ENCODE measurements at regions not wholly inside any gene's neighbourhood (a gene's known extent, or its start where the extent isn't known, plus 50 kb on each side); places are given as distances from the start of the nearest gene placed in this dataset.

GRCh38 chr10:35731828-35732227 is 89.7 kb upstream of the FZD8 start:
- DNase-seq (ENCODE audit: low read depth, low spot score), result no peak
- H3K9me3 ChIP-seq (ENCODE audit: control insufficient read depth, insufficient read depth, low read length), result no peaks in the 10 kb centered on the region; the same call in 1 of the 2 replicates
- CTCF ChIA-PET, result no interaction called here
- TF ChIP-seq CTCF (IDR thresholded peaks at IDR 0.05; ENCODE audit: low read depth, low read length), result no peak
- H3K4me3 ChIP-seq (ENCODE audit: low read depth, low read length), result no peak overlapping the region
- no peak overlapping the region for H3K27ac ChIP-seq (ENCODE audit: low read depth, low read length)
- no peaks in the 10 kb centered on the region for H3K27me3 ChIP-seq (ENCODE audit: control insufficient read depth, insufficient read depth, low read length)
- POLR2A ChIA-PET, result no interaction called here

GRCh38 chr10:35728341-35728740 is 86.2 kb upstream of the FZD8 start:
- no peak overlapping the region for H3K27ac ChIP-seq (ENCODE audit: low read depth, low read length)
- H3K4me3 ChIP-seq (ENCODE audit: low read depth, low read length), result no peak overlapping the region
- POLR2A ChIA-PET, result no interaction called here
- no peaks in the 10 kb centered on the region for H3K27me3 ChIP-seq (ENCODE audit: control insufficient read depth, insufficient read depth, low read length)
- no peak for DNase-seq (ENCODE audit: low read depth, low spot score)
- H3K9me3 ChIP-seq (ENCODE audit: control insufficient read depth, insufficient read depth, low read length), result no peaks in the 10 kb centered on the region; the same call in 1 of the 2 replicates
- TF ChIP-seq CTCF (IDR thresholded peaks at IDR 0.05; ENCODE audit: low read depth, low read length), result no peak
- CTCF ChIA-PET, result no interaction called here

- TF ChIP-seq CTCF (IDR thresholded peaks at IDR 0.05; ENCODE audit: low read depth, low read length), result no peak
- no peak overlapping the region for H3K4me3 ChIP-seq (ENCODE audit: low read depth, low read length)
- ChIA-PET POLR2A (no interaction called here), CTCF (no interaction called here)
- no peak overlapping the region for H3K27ac ChIP-seq (ENCODE audit: low read depth, low read length)
- no peaks in the 10 kb centered on the region for H3K27me3 ChIP-seq (ENCODE audit: control insufficient read depth, insufficient read depth, low read length)
- no peaks in the 10 kb centered on the region; the same call in 1 of the 2 replicates for H3K9me3 ChIP-seq (ENCODE audit: control insufficient read depth, insufficient read depth, low read length)
- DNase-seq (ENCODE audit: low read depth, low spot score), result no peak
Observed at GRCh38 chr10:35726846-35727245, 84.8 kb upstream of the FZD8 start.

GRCh38 chr10:35723992-35724391 is 81.9 kb upstream of the FZD8 start:
- ChIA-PET CTCF (no interaction called here), POLR2A (no interaction called here)
- no peak for DNase-seq (ENCODE audit: low read depth, low spot score)

GRCh38 chr10:35723059-35723458 is 81.0 kb upstream of the FZD8 start:
- CTCF ChIA-PET, result no interaction called here
- TF ChIP-seq CTCF (IDR thresholded peaks at IDR 0.05; ENCODE audit: low read depth, low read length), result no peak

More at GRCh38 chr10:35723992-35724391, 81.9 kb upstream of the FZD8 start:
- Histone ChIP-seq H3K27ac (ENCODE audit: low read depth, low read length) (no peak overlapping the region), H3K27me3 (ENCODE audit: control insufficient read depth, insufficient read depth, low read length) (no peaks in the 10 kb centered on the region), H3K4me3 (ENCODE audit: low read depth, low read length) (no peak overlapping the region), H3K9me3 (ENCODE audit: control insufficient read depth, insufficient read depth, low read length) (no peaks in the 10 kb centered on the region)
- TF ChIP-seq CTCF (IDR thresholded peaks at IDR 0.05; ENCODE audit: low read depth, low read length), result no peak

More at GRCh38 chr10:35723059-35723458, 81.0 kb upstream of the FZD8 start:
- Histone ChIP-seq H3K4me3 (ENCODE audit: low read depth, low read length) (no peak overlapping the region), H3K9me3 (ENCODE audit: control insufficient read depth, insufficient read depth, low read length) (no peaks in the 10 kb centered on the region), H3K27ac (ENCODE audit: low read depth, low read length) (no peak overlapping the region), H3K27me3 (ENCODE audit: control insufficient read depth, insufficient read depth, low read length) (no peaks in the 10 kb centered on the region)
- no peak for DNase-seq (ENCODE audit: low read depth, low spot score)
- POLR2A ChIA-PET, result no interaction called here
